ENCODE measurements at regions not wholly inside any gene's neighbourhood (a gene's known extent, or its start where the extent isn't known, plus 50 kb on each side); places are given as distances from the start of the nearest gene placed in this dataset.

- no peaks in the 10 kb centered on the region for H3K36me3 ChIP-seq (ENCODE audit: control insufficient read depth, insufficient read depth, low read length)
- H3K9me3 ChIP-seq (ENCODE audit: control insufficient read depth, insufficient read depth, low read depth, low read length): no peaks in the 10 kb centered on the region
- H3K9ac ChIP-seq (ENCODE audit: insufficient read depth, low read length): no peak overlapping the region
- no peaks in the 10 kb centered on the region for H3K4me1 ChIP-seq (ENCODE audit: control insufficient read depth, extremely low read depth, insufficient read depth, low read length)
- DNase-seq (ENCODE audit: low read depth in 2 of 2): no peak
- TF ChIP-seq, protein P1, sequence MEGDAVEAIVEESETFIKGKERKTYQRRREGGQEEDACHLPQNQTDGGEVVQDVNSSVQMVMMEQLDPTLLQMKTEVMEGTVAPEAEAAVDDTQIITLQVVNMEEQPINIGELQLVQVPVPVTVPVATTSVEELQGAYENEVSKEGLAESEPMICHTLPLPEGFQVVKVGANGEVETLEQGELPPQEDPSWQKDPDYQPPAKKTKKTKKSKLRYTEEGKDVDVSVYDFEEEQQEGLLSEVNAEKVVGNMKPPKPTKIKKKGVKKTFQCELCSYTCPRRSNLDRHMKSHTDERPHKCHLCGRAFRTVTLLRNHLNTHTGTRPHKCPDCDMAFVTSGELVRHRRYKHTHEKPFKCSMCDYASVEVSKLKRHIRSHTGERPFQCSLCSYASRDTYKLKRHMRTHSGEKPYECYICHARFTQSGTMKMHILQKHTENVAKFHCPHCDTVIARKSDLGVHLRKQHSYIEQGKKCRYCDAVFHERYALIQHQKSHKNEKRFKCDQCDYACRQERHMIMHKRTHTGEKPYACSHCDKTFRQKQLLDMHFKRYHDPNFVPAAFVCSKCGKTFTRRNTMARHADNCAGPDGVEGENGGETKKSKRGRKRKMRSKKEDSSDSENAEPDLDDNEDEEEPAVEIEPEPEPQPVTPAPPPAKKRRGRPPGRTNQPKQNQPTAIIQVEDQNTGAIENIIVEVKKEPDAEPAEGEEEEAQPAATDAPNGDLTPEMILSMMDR (conservative IDR thresholded peaks at IDR 0.05 in 1 of 2, IDR thresholded peaks at IDR 0.05 in 1 of 2; ENCODE audit: low read depth in 1 of 2, low read length in 2 of 2): no peak
- no peak for TF ChIP-seq EZH2 (IDR thresholded peaks at IDR 0.05; ENCODE audit: low read length, missing control alignments)
- no peak overlapping the region for H3K4me3 ChIP-seq (replicated peaks in 1 of 4; ENCODE audit: control extremely low read depth in 1 of 4, insufficient read depth in 1 of 4, low read depth in 3 of 4, low read length in 4 of 4)
- no peaks in the 10 kb centered on the region for H4K20me1 ChIP-seq (ENCODE audit: control insufficient read depth, extremely low read depth, insufficient read depth, low read length)
- H3K4me2 ChIP-seq (ENCODE audit: extremely low read depth, insufficient read depth, low read length): no peak overlapping the region
- no peak overlapping the region for H3K27ac ChIP-seq (ENCODE audit: insufficient read depth, low read length)
- no peak overlapping the region for H2AFZ ChIP-seq (ENCODE audit: low read length)
- no peaks in the 10 kb centered on the region for H3K79me2 ChIP-seq (ENCODE audit: control insufficient read depth, insufficient read depth, low read length)
- H3K27me3 ChIP-seq (ENCODE audit: control insufficient read depth, insufficient read depth, low read length): no peaks in the 10 kb centered on the region
Measured at GRCh38 chr5:124055751-124056150, 543.8 kb downstream of the CSNK1G3 start.

- no peaks in the 10 kb centered on the region for H3K79me2 ChIP-seq (ENCODE audit: control insufficient read depth, insufficient read depth, low read length)
Measured at GRCh38 chr5:124054564-124054963, 542.6 kb downstream of the CSNK1G3 start.

DNA sequence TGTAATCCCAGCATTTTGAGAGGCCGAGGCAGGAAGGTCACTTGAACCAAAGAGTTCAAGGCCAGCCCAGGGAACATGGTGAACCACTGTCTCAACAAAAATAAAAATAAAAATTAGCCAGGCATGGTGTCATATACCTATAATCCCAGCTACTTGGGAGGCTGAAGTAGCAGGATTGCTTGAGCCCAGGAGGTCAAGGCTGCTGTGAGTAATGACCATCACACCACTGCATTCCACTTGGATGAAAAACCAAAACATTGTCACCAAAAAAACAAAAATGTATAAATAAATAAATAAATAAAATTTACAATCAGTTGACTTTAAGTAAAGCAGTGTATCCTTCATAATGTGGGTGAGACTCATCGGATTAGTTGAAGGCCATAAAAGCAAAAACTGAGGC, 541.4 kb downstream of the CSNK1G3 start:
- DNase-seq (ENCODE audit: low read depth in 2 of 2): no peak

More at GRCh38 chr5:124054564-124054963, 542.6 kb downstream of the CSNK1G3 start:
- H3K4me3 ChIP-seq (replicated peaks in 1 of 4; ENCODE audit: control extremely low read depth in 1 of 4, insufficient read depth in 1 of 4, low read depth in 3 of 4, low read length in 4 of 4): no peak overlapping the region
- H3K27ac ChIP-seq (ENCODE audit: insufficient read depth, low read length): no peak overlapping the region
- TF ChIP-seq, protein P1 (conservative IDR thresholded peaks at IDR 0.05 in 1 of 2, IDR thresholded peaks at IDR 0.05 in 1 of 2; ENCODE audit: low read depth in 1 of 2, low read length in 2 of 2): no peak
- TF ChIP-seq EZH2 (IDR thresholded peaks at IDR 0.05; ENCODE audit: low read length, missing control alignments): no peak
- H3K36me3 ChIP-seq (ENCODE audit: control insufficient read depth, insufficient read depth, low read length): no peaks in the 10 kb centered on the region
- H3K4me1 ChIP-seq (ENCODE audit: control insufficient read depth, extremely low read depth, insufficient read depth, low read length): no peaks in the 10 kb centered on the region
- H4K20me1 ChIP-seq (ENCODE audit: control insufficient read depth, extremely low read depth, insufficient read depth, low read length): no peaks in the 10 kb centered on the region
- H2AFZ ChIP-seq (ENCODE audit: low read length): no peak overlapping the region
- H3K9me3 ChIP-seq (ENCODE audit: control insufficient read depth, insufficient read depth, low read depth, low read length): no peaks in the 10 kb centered on the region
- no peak for DNase-seq (ENCODE audit: low read depth in 2 of 2)
- H3K27me3 ChIP-seq (ENCODE audit: control insufficient read depth, insufficient read depth, low read length): no peaks in the 10 kb centered on the region
- no peak overlapping the region for H3K4me2 ChIP-seq (ENCODE audit: extremely low read depth, insufficient read depth, low read length)
- H3K9ac ChIP-seq (ENCODE audit: insufficient read depth, low read length): no peak overlapping the region

More for the DNA sequence above, 541.4 kb downstream of the CSNK1G3 start:
- Histone ChIP-seq H3K27ac (ENCODE audit: insufficient read depth, low read length) (no peak overlapping the region), H3K4me2 (ENCODE audit: extremely low read depth, insufficient read depth, low read length) (no peak overlapping the region), H3K27me3 (ENCODE audit: control insufficient read depth, insufficient read depth, low read length) (no peaks in the 10 kb centered on the region), H3K9me3 (ENCODE audit: control insufficient read depth, insufficient read depth, low read depth, low read length) (no peaks in the 10 kb centered on the region), H3K9ac (ENCODE audit: insufficient read depth, low read length) (no peak overlapping the region), H3K4me3 (replicated peaks in 1 of 4; ENCODE audit: control extremely low read depth in 1 of 4, insufficient read depth in 1 of 4, low read depth in 3 of 4, low read length in 4 of 4) (no peak overlapping the region), H4K20me1 (ENCODE audit: control insufficient read depth, extremely low read depth, insufficient read depth, low read length) (no peaks in the 10 kb centered on the region), H2AFZ (ENCODE audit: low read length) (no peak overlapping the region), H3K4me1 (ENCODE audit: control insufficient read depth, extremely low read depth, insufficient read depth, low read length) (no peaks in the 10 kb centered on the region), H3K36me3 (ENCODE audit: control insufficient read depth, insufficient read depth, low read length) (no peaks in the 10 kb centered on the region), H3K79me2 (ENCODE audit: control insufficient read depth, insufficient read depth, low read length) (no peaks in the 10 kb centered on the region)
- TF ChIP-seq, protein P1 (conservative IDR thresholded peaks at IDR 0.05 in 1 of 2, IDR thresholded peaks at IDR 0.05 in 1 of 2; ENCODE audit: low read depth in 1 of 2, low read length in 2 of 2): no peak
- TF ChIP-seq EZH2 (IDR thresholded peaks at IDR 0.05; ENCODE audit: low read length, missing control alignments): no peak

Data from fibroblast of lung (primary cell).